ENCODE measurements at regions not wholly inside any gene's neighbourhood (a gene's known extent, or its start where the extent isn't known, plus 50 kb on each side); places are given as distances from the start of the nearest gene placed in this dataset.
A peak's percentile ranks its signal among the peaks of the same experiment; 100 is the strongest.

DNA sequence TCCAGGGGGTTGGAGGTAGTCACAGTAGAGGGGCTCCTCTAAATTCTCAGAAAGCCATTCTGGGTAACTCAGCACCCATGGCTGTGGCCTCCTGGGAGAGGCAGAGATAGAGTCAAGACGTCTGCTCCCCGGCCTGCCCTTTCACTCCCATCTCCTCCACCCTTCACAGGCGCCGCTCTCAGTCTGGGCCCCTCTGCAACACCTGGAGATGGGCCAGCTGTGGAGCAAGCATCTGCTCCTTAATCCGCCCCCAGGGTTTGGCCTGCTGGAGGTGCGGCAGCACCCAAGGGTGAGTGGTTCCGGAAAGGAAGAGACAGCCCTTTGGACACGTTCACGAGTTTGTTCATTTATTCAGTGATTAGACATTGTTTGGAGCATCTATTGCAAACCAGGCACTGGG, 271.3 kb downstream of the BMP7 start:
- H3K9me2 ChIP-seq (ENCODE audit: insufficient read depth, low read length): no peaks in the 10 kb centered on the region
- no peak overlapping the region for H3K4me3 ChIP-seq (ENCODE audit: low read length)
- no peaks in the 10 kb centered on the region for H3K36me3 ChIP-seq (ENCODE audit: insufficient read depth, low read length)
- H3K9me3 ChIP-seq (ENCODE audit: low read length): peaks cover 10% of the 10 kb centered on the region
- no peaks in the 10 kb centered on the region for H3F3A ChIP-seq (ENCODE audit: insufficient read depth, low read length, poor library complexity, severe bottlenecking)
- TF ChIP-seq EP300 (conservative IDR thresholded peaks at IDR 0.05; ENCODE audit: poor library complexity, severe bottlenecking): no peak
- no peak for TF ChIP-seq MXI1 (conservative IDR thresholded peaks at IDR 0.05; ENCODE audit: poor library complexity, severe bottlenecking)
- TF ChIP-seq SMC3 (conservative IDR thresholded peaks at IDR 0.05; ENCODE audit: poor library complexity): no peak
- no peak for TF ChIP-seq TAF1 (IDR thresholded peaks at IDR 0.05; ENCODE audit: low read depth)
- TF ChIP-seq CTCF (IDR thresholded peaks at IDR 0.05; ENCODE audit: poor library complexity, severe bottlenecking): no peak
- TF ChIP-seq RAD21 (conservative IDR thresholded peaks at IDR 0.05): no peak
- TF ChIP-seq POLR2AphosphoS5 (IDR thresholded peaks at IDR 0.05): no peak
- no peak for TF ChIP-seq REST (IDR thresholded peaks at IDR 0.05; ENCODE audit: borderline replicate concordance)
- TF ChIP-seq EZH2 (IDR thresholded peaks at IDR 0.05; ENCODE audit: borderline replicate concordance, insufficient read depth, low read length, poor library complexity, severe bottlenecking): no peak
- no peak overlapping the region for H2AFZ ChIP-seq (ENCODE audit: low read depth, low read length)
- H3K4me2 ChIP-seq (ENCODE audit: low read length): no peak overlapping the region
- no peaks in the 10 kb centered on the region for H4K20me1 ChIP-seq (ENCODE audit: insufficient read depth)
- H3K27me3 ChIP-seq (ENCODE audit: insufficient read depth, low read depth, low read length): no peaks in the 10 kb centered on the region
- H3K79me2 ChIP-seq (replicated peaks; ENCODE audit: insufficient read depth, low read length): no peaks in the 10 kb centered on the region
- H3K27ac ChIP-seq (ENCODE audit: low read length): no peak overlapping the region
- no peak overlapping the region for H3K9ac ChIP-seq (ENCODE audit: low read length)

DNA sequence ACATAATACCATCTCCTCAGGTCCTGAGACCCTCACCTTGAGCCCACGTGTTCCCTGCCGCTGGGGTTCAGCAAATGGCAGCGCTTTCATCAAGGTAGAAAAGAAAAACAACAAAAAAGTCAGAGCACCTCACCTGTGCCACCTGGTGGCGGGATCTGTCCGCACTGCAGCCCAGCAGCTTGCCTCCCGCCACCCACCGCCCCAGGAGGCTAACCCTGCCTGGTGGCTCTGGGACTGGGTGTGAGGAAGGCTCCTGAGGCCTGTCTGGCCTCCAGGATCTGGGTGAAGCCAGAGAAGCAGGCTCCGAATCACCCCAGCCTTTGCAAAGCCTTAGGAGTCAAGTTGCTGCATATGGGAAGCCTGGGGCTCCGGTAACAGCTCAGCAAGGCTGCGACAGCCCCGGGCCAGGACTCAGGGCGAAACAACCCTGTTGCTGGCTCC, 270.8 kb downstream of the BMP7 start:
- Histone ChIP-seq H3K9ac (ENCODE audit: low read length) (no peak overlapping the region), H3K4me2 (ENCODE audit: low read length) (no peak overlapping the region), H3K36me3 (ENCODE audit: insufficient read depth, low read length) (no peaks in the 10 kb centered on the region), H2AFZ (ENCODE audit: low read depth, low read length) (no peak overlapping the region), H3F3A (ENCODE audit: insufficient read depth, low read length, poor library complexity, severe bottlenecking) (no peaks in the 10 kb centered on the region), H3K79me2 (replicated peaks; ENCODE audit: insufficient read depth, low read length) (no peaks in the 10 kb centered on the region), H3K27me3 (ENCODE audit: insufficient read depth, low read depth, low read length) (no peaks in the 10 kb centered on the region), H3K9me2 (ENCODE audit: insufficient read depth, low read length) (no peaks in the 10 kb centered on the region), H3K9me3 (ENCODE audit: low read length) (peaks cover 10% of the 10 kb centered on the region), H3K27ac (ENCODE audit: low read length) (no peak overlapping the region), H4K20me1 (ENCODE audit: insufficient read depth) (no peaks in the 10 kb centered on the region), H3K4me3 (ENCODE audit: low read length) (no peak overlapping the region)
- TF ChIP-seq RAD21 (conservative IDR thresholded peaks at IDR 0.05) (peak; percentile 56), CTCF (IDR thresholded peaks at IDR 0.05; ENCODE audit: poor library complexity, severe bottlenecking) (peak; percentile 57), MXI1 (conservative IDR thresholded peaks at IDR 0.05; ENCODE audit: poor library complexity, severe bottlenecking) (no peak), SMC3 (conservative IDR thresholded peaks at IDR 0.05; ENCODE audit: poor library complexity) (peak; percentile 71)
